ENCODE measurements at regions not wholly inside any gene's neighbourhood (a gene's known extent, or its start where the extent isn't known, plus 50 kb on each side); places are given as distances from the start of the nearest gene placed in this dataset.

- no peak for TF ChIP-seq CTCF (IDR thresholded peaks at IDR 0.05; ENCODE audit: control insufficient read depth, insufficient read depth, low read depth, low read length, missing control alignments)
Measured at GRCh38 chr17:79413611-79414010, 197.2 kb downstream of the RBFOX3 start.

GRCh38 chr17:79412886-79413390, 197.9 kb downstream of the RBFOX3 start:
- no peak overlapping the region for H3K4me3 ChIP-seq (ENCODE audit: control insufficient read depth, low read depth, low read length)
- no peak for TF ChIP-seq CTCF (IDR thresholded peaks at IDR 0.05; ENCODE audit: control insufficient read depth, insufficient read depth, low read depth, low read length, missing control alignments)
- no peak for DNase-seq (ENCODE audit: low read depth)

More at GRCh38 chr17:79413611-79414010, 197.2 kb downstream of the RBFOX3 start:
- H3K4me3 ChIP-seq (ENCODE audit: control insufficient read depth, low read depth, low read length): no peak overlapping the region
- DNase-seq (ENCODE audit: low read depth): no peak

- H3K4me3 ChIP-seq (ENCODE audit: control insufficient read depth, low read depth, low read length): no peak overlapping the region
- no peak for DNase-seq (ENCODE audit: low read depth)
- TF ChIP-seq CTCF (IDR thresholded peaks at IDR 0.05; ENCODE audit: control insufficient read depth, insufficient read depth, low read depth, low read length, missing control alignments): no peak
Measured at GRCh38 chr17:79412110-79412509, 198.7 kb downstream of the RBFOX3 start.

GRCh38 chr17:79411419-79411818, 199.4 kb downstream of the RBFOX3 start:
- H3K4me3 ChIP-seq (ENCODE audit: control insufficient read depth, low read depth, low read length): no peak overlapping the region
- no peak for DNase-seq (ENCODE audit: low read depth)

GRCh38 chr17:79410681-79411080, 200.2 kb downstream of the RBFOX3 start:
- no peak for TF ChIP-seq CTCF (IDR thresholded peaks at IDR 0.05; ENCODE audit: control insufficient read depth, insufficient read depth, low read depth, low read length, missing control alignments)
- DNase-seq (ENCODE audit: low read depth): no peak
- no peak overlapping the region for H3K4me3 ChIP-seq (ENCODE audit: control insufficient read depth, low read depth, low read length)

More at GRCh38 chr17:79411419-79411818, 199.4 kb downstream of the RBFOX3 start:
- TF ChIP-seq CTCF (IDR thresholded peaks at IDR 0.05; ENCODE audit: control insufficient read depth, insufficient read depth, low read depth, low read length, missing control alignments): no peak

GRCh38 chr17:79408251-79408650, 202.6 kb downstream of the RBFOX3 start:
- TF ChIP-seq CTCF (IDR thresholded peaks at IDR 0.05; ENCODE audit: control insufficient read depth, insufficient read depth, low read depth, low read length, missing control alignments): no peak
- no peak for DNase-seq (ENCODE audit: low read depth)
- no peak overlapping the region for H3K4me3 ChIP-seq (ENCODE audit: control insufficient read depth, low read depth, low read length)

- no peak for DNase-seq (ENCODE audit: low read depth)
- no peak for TF ChIP-seq CTCF (IDR thresholded peaks at IDR 0.05; ENCODE audit: control insufficient read depth, insufficient read depth, low read depth, low read length, missing control alignments)
- H3K4me3 ChIP-seq (ENCODE audit: control insufficient read depth, low read depth, low read length): no peak overlapping the region
Measured at GRCh38 chr17:79407385-79407784, 203.5 kb downstream of the RBFOX3 start.

Measured in AG09309 (cell line).